GM12874 (cell line): ENCODE measurements at regions not wholly inside any gene's neighbourhood (a gene's known extent, or its start where the extent isn't known, plus 50 kb on each side); places are given as distances from the start of the nearest gene placed in this dataset.

ENCODE experiments used
- CTCF ChIP-seq: IDR thresholded peaks from 2 replicates; pipeline ENCODE4 v1.5.1; 2011; ENCODE audit warnings: low read depth, mild to moderate bottlenecking, control low read depth, low read length, moderate library complexity; ENCODE audit not compliant: insufficient read depth

- TF ChIP-seq CTCF, result no peak
These were observed 1125.5 kb upstream of the CNTNAP5 start for GRCh38 chr2:122899614-122900013.

GRCh38 chr2:122905431-122905830, 1119.7 kb upstream of the CNTNAP5 start:
- no peak for TF ChIP-seq CTCF

- no peak for TF ChIP-seq CTCF
These were observed 1116.9 kb upstream of the CNTNAP5 start for GRCh38 chr2:122908159-122908558.

- no peak for TF ChIP-seq CTCF
These were observed 1097.9 kb upstream of the CNTNAP5 start for GRCh38 chr2:122927197-122927596.

GRCh38 chr2:122927710-122928557, 1097.2 kb upstream of the CNTNAP5 start:
- TF ChIP-seq CTCF, result no peak

- TF ChIP-seq CTCF, result no peak
These were observed 1095.7 kb upstream of the CNTNAP5 start for GRCh38 chr2:122929347-122929746.

GRCh38 chr2:122935506-122935905, 1089.6 kb upstream of the CNTNAP5 start:
- TF ChIP-seq CTCF, result no peak

GRCh38 chr2:122939796-122940195, 1085.3 kb upstream of the CNTNAP5 start:
- no peak for TF ChIP-seq CTCF
